SJSA1 (cell line): ENCODE measurements at regions not wholly inside any gene's neighbourhood (a gene's known extent, or its start where the extent isn't known, plus 50 kb on each side); places are given as distances from the start of the nearest gene placed in this dataset.
"Not testable (repeated sequence)": the region's sequence is repeated elsewhere in the genome, so short reads cannot be mapped to it uniquely, and the experiment has no call there.

Source experiments
- DNase-seq, 2 experiments: peaks; one replicate each; pipeline ENCODE4 v3.0.0-alpha.2; 2015 to 2020; ENCODE audit warnings: low spot score in 2 of 2, low read depth in 1 of 2
- H3K27ac ChIP-seq: fragments of 250-450 bp; sonication (Bioruptor Pico); 2 replicates; pipeline ENCODE4 v1.5.1; 2020; ENCODE audit warnings: mild to moderate bottlenecking, moderate library complexity
- H3K27me3 ChIP-seq: fragments of 250-450 bp; sonication (Bioruptor Pico); replicated peaks from 2 replicates; pipeline ENCODE4 v1.5.1; 2020; ENCODE audit warnings: mild to moderate bottlenecking, moderate library complexity
- H3K36me3 ChIP-seq: fragments of 250-450 bp; sonication (Bioruptor Pico); 2 replicates; pipeline ENCODE4 v1.5.1; 2020; ENCODE audit warnings: mild to moderate bottlenecking
- H3K4me1 ChIP-seq: fragments of 250-450 bp; sonication (Bioruptor Pico); replicated peaks from 2 replicates; pipeline ENCODE4 v1.6.1; 2021; ENCODE audit warnings: mild to moderate bottlenecking
- H3K4me3 ChIP-seq: fragments of 250-450 bp; sonication (Bioruptor Pico); 2 replicates; pipeline ENCODE4 v1.5.1; 2020; ENCODE audit warnings: mild to moderate bottlenecking
- H3K9me3 ChIP-seq: fragments of 250-450 bp; sonication (Bioruptor Pico); replicated peaks from 2 replicates; pipeline ENCODE4 v1.5.1; 2020; ENCODE audit warnings: mild to moderate bottlenecking

DNA sequence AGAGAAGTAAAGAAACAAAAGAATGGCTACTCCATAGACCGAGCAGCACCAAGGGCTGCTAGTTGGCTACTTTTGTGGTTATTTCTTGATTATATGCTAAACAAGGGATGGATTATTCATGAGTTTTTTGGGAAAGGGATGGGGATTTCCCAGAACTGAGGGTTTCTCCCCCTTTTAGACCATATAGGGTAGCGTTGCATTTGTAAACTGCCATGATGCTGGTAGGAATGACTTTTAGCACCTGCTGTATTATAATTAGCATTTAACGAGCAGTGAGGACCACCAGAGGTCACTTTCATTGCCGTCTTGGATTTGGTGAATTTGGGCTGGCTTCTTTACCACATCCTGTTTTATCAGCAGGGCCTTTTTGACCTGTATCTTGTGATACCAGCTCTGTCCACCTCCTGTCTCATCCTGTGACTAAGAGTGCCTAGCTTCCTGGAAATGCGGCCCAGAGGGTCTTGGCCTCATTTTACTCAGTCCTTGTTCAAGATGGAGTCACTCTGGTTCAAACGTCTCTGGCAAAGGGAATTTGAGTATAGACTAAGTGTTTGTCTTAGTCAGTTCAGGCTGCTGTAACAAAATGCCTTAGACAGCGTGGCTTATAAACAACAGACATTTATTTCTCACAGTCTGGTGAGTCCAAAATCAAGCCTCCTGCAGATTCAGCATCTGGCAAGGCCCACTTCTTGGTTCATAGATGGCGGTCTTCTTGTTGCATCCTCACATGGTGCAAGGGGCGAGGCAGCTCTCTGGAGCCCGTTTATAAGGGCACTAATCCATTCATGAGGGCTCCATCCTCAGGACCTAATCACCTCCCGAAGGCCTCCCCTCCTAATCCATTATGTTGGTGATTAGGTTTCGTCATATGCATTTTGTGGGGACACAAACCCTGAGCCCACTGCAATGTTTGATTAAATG, 348.3 kb upstream of the SFSWAP start:
- H3K4me3 ChIP-seq, result no peak overlapping the region
- no peaks in the 10 kb centered on the region for H3K9me3 ChIP-seq
- DNase-seq, result no peak
- no peaks in the 10 kb centered on the region for H3K27me3 ChIP-seq
- no peaks in the 10 kb centered on the region for H3K36me3 ChIP-seq
- H3K4me1 ChIP-seq, result no peaks in the 10 kb centered on the region
- H3K27ac ChIP-seq, result no peak overlapping the region

DNA sequence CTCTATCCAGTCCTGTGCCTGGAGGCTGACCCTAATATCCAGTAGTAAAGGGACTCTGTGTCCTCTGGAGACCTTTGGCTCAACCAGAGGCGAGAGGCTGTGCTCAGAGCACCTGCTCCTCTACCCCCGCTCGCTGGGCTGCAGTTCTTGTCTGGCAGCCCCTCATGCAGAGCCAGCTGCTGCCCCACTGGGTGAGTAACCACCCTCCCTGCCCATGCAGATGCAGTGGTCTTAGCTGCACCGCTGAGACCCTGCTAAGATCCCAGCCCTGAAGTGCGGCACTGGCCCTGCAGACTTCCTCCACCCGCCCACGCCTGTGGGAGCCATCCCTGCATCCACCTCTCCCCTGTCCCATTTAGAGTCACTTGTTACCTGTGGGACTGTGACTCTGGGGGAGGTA, 347.5 kb upstream of the SFSWAP start:
- DNase-seq, result no peak
- no peaks in the 10 kb centered on the region for H3K36me3 ChIP-seq
- no peaks in the 10 kb centered on the region for H3K9me3 ChIP-seq
- H3K27ac ChIP-seq, result no peak overlapping the region
- H3K27me3 ChIP-seq, result no peaks in the 10 kb centered on the region
- H3K4me1 ChIP-seq, result no peaks in the 10 kb centered on the region
- no peak overlapping the region for H3K4me3 ChIP-seq

DNA sequence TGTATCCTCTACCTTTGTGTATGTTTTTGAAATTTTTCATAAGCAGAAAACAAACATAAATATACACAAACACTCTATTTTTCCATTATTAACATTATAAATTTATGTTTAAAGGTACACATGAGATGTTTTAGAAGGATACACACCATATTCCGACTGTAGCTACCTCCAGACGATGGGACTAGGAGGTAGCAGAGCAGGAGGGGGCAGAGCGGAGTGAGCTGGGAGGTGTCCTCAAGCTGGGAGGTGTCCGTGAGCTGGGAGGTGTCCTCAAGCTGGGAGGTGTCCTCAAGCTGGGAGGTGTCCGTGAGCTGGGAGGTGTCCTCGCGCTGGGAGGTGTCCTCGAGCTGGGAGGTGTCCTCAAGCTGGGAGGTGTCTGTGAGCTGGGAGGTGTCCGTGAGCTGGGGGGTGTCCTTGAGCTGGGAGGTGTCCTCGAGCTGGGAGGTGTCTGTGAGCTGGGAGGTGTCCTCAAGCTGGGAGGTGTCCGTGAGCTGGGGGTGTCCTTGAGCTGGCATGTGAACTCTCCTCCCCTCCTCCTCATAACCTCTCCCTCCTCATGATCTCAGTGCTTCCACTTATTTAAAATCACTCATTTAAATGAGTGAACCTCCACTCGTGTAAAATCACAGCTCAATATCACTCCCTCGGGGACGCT, 346.9 kb upstream of the SFSWAP start:
- Histone ChIP-seq H3K27ac (no peak overlapping the region), H3K4me3 (no peak overlapping the region), H3K9me3 (no peaks in the 10 kb centered on the region), H3K36me3 (no peaks in the 10 kb centered on the region), H3K27me3 (no peaks in the 10 kb centered on the region), H3K4me1 (no peaks in the 10 kb centered on the region)
- no peak for DNase-seq

DNA sequence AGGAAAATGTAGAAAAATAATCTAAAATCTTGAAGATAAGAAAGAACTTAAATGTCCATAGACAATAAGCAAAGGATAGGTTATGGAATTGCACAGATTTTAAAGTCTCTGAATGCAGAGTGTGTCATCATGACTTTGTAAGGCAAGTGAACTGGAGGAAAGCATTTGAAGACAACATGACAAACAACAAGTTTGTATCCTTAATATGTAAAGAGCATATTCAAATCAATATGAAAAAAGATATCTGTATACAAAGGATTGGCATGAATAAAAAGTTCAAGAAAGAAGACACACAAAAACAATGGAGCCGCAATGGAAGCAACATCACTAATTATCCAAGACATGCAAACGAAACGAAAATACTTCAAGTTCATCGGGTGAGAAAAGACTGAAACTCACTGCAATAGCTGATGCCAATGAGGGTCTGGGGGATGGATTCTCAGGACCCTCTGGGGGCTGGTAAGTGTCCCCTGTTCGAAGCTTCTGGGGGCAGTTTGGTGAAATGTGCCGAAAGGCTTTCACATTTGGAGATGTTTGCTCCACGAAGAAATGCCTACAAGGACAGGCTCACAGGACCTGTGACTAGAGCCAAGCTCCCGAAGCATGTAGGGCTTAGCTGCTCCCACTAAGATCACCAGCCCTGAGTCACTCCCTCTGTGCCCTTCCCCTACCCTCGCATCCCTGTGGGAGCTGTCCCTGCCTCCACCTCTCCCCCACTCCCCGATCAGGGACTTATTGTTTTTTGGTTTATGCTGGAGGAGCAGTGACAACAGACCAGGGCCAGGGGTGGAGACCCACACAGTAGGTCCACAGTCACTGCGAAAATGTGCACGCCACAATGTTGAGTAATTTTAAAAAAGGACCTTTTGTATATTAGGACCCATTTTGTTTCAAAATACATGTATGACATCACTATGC, 345.7 kb upstream of the SFSWAP start:
- Histone ChIP-seq H3K36me3 (no peaks in the 10 kb centered on the region), H3K4me1 (no peaks in the 10 kb centered on the region), H3K9me3 (no peaks in the 10 kb centered on the region), H3K27ac (no peak overlapping the region), H3K4me3 (no peak overlapping the region), H3K27me3 (no peaks in the 10 kb centered on the region)
- DNase-seq, result no peak

DNA sequence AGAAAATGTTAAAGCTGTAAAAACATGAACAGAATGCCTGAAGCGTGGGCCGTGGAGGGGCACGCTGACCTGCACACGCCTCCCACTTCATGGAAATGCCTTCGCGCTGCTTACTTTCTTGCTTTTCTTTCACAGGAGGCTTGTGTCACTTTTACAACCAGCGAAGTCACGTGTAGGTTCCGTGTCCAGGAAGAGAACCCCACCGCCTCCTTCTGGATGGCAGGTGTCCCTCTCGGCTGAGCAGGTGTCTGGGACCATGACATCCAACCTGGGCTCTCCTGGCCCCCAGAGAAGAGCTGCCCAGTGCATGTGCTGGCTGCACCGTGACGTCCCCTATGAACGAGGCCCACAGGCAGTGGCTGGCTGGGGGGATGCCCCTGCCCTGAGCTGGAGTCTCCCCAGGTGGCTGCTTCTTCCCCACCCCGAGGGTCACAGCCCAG, 345.0 kb upstream of the SFSWAP start:
- Histone ChIP-seq H3K4me1 (no peaks in the 10 kb centered on the region), H3K27me3 (no peaks in the 10 kb centered on the region), H3K36me3 (no peaks in the 10 kb centered on the region), H3K9me3 (no peaks in the 10 kb centered on the region), H3K4me3 (no peak overlapping the region), H3K27ac (no peak overlapping the region)
- no peak for DNase-seq

DNA sequence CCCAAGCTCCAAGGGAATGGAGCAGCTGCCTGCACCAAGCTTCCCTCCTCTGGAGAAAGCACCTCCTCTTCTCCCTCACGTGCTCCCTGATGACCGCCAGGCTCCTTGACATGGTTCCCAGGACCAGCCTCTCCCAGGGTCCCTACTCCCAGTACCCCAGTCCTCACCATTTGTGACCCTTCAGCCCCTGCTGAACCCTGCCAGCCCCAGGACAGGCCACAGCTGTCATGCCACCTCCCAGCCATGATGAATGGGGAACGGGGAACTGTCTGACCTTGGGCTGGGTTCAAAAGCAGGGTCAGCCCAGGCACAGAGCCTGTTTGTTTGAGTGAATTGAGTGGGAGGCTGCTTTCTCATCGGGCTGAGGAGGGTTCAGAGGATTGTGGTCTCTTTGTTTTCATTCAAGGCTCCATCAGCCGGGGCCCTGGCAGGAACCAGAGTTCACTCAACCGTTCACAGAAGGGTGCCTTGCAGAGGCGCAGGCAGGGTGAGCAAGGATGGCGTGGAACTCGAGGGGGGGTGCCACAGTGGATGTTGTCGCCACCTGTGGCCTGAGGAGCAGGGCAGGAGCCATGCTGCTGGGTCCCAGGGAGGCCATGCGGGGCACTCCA, 344.5 kb upstream of the SFSWAP start:
- H3K36me3 ChIP-seq, result no peaks in the 10 kb centered on the region
- H3K27ac ChIP-seq, result no peak overlapping the region
- no peaks in the 10 kb centered on the region for H3K4me1 ChIP-seq
- no peaks in the 10 kb centered on the region for H3K9me3 ChIP-seq
- no peak for DNase-seq
- H3K4me3 ChIP-seq, result no peak overlapping the region
- no peaks in the 10 kb centered on the region for H3K27me3 ChIP-seq

DNA sequence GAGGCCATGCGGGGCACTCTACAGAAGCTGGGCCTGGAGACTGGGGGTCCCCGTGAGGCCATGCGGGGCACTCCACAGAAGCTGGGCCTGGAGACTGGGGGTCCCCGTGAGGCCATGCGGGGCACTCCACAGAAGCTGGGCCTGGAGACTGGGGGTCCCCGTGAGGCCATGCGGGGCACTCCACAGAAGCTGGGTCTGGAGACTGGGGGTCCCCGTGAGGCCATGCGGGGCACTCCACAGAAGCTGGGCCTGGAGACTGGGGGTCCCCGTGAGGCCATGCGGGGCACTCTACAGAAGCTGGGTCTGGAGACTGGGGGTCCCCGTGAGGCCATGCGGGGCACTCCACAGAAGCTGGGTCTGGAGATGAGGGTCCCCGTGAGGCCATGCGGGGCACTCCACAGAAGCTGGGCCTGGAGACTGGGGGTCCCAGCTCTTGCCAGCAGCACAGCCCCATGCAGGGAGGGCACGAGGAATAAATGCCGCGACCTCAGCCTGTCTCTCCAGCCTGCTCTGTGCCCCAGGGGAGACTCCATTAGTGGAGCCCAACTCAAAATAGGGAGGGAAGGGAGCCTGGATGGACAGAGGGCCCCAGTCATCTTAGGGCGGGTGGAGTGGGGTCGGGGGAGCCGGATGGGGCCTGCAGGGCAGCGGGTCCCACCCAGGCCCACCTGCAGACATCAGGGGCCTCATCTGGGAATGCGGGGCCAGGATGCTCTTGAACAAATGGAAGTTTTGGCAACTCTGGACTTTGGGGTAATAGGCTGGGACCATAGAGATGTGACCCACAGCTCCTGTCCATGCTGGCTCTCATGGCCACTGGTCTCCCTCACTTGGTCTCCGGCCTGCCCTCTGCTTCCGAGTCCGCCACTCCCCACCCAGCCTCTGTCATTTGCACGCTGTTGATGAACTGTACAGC, 343.6 kb upstream of the SFSWAP start:
- not testable (repeated sequence) for H3K4me1 ChIP-seq, H3K4me3 ChIP-seq, H3K27me3 ChIP-seq, H3K27ac ChIP-seq, DNase-seq, H3K9me3 ChIP-seq, H3K36me3 ChIP-seq

DNA sequence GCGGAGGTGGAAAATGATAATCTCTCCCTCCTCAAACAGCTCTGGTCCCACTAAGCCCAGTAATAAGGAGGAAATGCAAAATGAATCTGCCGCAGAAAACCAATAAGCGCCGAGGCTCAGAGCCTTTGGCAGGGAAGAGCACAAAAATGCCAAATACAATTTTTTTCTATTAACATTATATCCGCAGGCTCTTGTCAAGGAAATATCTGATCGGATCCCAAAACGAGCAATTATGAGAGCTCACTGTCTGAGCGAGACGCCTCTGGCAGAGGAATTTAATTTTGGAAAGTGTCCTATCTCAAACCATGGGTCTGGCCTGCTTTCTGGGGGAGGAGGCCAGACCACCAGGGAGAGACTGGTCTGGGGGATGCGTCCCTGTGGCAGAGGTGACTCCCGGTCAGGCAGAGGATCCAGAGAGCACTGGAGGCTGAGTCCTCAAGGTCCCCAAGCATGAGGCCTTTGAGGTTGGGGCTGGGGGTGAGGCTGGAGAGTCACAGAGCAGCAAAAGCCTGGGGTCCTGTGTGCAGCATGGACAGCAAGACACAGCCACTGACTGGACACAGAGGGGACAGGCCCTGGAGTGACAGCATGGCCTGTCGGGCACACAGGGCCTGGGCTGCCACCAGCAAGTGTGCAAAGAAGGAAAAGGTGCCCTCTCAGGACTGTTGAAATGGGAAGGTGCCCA, 342.8 kb upstream of the SFSWAP start:
- Histone ChIP-seq H3K36me3 (no peaks in the 10 kb centered on the region), H3K27me3 (no peaks in the 10 kb centered on the region), H3K4me1 (no peaks in the 10 kb centered on the region), H3K4me3 (no peak overlapping the region), H3K27ac (no peak overlapping the region), H3K9me3 (no peaks in the 10 kb centered on the region)
- DNase-seq, result peak in 1 of 2 experiments; percentile 26

DNA sequence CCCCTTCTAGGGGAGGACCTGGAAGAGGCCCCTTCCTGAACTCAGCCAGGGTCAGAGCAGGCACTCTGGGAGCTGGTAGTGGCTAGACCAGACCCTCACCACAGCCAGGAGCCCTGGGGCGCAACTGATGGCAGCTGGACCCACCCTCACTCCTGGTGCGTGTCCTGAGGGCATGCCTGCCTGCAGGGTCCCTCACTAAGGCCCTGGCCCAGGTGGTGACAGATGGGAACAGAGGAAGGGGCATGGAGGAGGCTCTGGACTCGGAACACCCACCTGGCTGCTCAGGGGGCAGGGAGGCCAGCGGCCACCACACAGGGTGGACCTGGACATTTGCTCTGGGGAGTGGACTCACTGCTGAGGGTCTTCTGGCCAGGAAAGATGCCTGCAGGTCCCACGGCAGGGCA, 342.2 kb upstream of the SFSWAP start:
- peak in 1 of 2 experiments; percentile 33 for DNase-seq

DNA sequence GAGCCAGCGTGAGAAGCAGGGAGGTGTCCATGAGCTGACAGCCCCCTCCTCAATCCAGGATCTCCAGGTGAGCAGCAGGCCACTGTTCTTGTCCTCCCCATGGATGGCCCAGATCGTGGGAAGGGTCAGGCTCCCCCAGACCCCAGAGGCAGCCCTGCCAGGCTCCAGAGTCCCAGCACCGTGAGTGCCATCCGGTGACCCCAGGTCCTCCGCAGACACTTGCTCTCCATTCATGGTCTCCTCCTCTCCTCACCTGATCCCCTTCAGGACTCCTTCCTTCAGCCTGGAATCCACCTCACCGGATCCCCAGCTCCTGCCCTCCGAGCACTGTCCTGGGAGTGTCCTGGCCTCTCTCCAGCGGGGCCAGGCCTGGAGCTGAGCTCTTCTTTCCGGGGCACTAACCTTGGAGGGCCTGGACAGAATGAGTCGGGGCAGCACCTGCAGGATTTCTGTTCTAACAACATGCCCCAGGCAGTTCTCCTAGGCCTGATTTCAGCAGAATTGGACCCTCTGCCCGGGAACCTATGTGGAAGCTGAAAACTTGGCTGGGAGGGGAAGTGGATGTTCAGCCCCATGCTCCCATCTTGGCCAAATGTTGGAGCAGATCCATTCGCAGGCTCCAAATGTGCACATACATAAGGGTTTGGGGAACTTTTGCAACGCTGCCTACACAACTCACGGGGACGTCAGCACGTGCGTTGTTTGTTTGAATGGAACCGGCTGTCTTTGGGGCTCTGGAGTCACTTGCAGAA, 341.6 kb upstream of the SFSWAP start:
- H3K27me3 ChIP-seq, result no peaks in the 10 kb centered on the region

More for the DNA sequence above, 342.2 kb upstream of the SFSWAP start:
- no peaks in the 10 kb centered on the region for H3K4me1 ChIP-seq
- no peak overlapping the region for H3K27ac ChIP-seq
- no peaks in the 10 kb centered on the region for H3K9me3 ChIP-seq
- H3K27me3 ChIP-seq, result no peaks in the 10 kb centered on the region
- H3K36me3 ChIP-seq, result no peaks in the 10 kb centered on the region
- H3K4me3 ChIP-seq, result no peak overlapping the region

DNA sequence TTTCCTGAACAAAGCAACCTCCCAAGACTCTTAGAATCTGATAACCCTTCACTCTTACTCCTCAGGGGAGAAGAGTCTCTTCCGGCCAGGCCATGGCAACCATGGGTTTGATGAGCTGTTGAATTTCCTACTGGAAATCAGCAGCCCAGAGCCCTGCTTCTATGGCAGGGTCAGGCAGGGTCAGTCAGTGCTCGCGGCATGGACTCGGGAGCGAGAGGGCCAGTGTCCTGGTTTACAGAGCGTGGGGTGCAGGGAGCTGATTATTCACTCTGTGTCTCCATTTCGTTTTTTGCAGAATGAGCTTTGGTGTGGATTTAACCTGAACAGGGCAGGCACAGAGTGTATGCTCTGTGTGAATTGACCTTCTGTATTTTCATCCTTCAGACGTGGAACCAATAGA, 340.6 kb upstream of the SFSWAP start:
- Histone ChIP-seq H3K27me3 (no peaks in the 10 kb centered on the region), H3K9me3 (no peaks in the 10 kb centered on the region), H3K4me3 (no peak overlapping the region), H3K27ac (no peak overlapping the region), H3K36me3 (no peaks in the 10 kb centered on the region), H3K4me1 (no peaks in the 10 kb centered on the region)
- peak in 1 of 2 experiments; percentile 19 for DNase-seq

More for the DNA sequence above, 341.6 kb upstream of the SFSWAP start:
- H3K4me1 ChIP-seq, result no peaks in the 10 kb centered on the region
- DNase-seq, result peak in 1 of 2 experiments; percentile 25
- no peak overlapping the region for H3K4me3 ChIP-seq
- H3K9me3 ChIP-seq, result no peaks in the 10 kb centered on the region
- no peaks in the 10 kb centered on the region for H3K36me3 ChIP-seq
- no peak overlapping the region for H3K27ac ChIP-seq
